Femur (tissue), 1 donor: ENCODE measurements at regions not wholly inside any gene's neighbourhood (a gene's known extent, or its start where the extent isn't known, plus 50 kb on each side); places are given as distances from the start of the nearest gene placed in this dataset.

Source experiments
- DNase-seq: peaks from one replicate; pipeline ENCODE4 v3.0.0-alpha.2; 2017

GRCh38 chr2:107242811-107243210, 356.8 kb upstream of the ST6GAL2 start:
- no peak for DNase-seq

- no peak for DNase-seq
Measured at GRCh38 chr2:107248932-107249331, 363.0 kb upstream of the ST6GAL2 start.

GRCh38 chr2:107255744-107256143, 369.8 kb upstream of the ST6GAL2 start:
- DNase-seq: no peak

- no peak for DNase-seq
Measured at GRCh38 chr2:107258531-107259407, 372.8 kb upstream of the ST6GAL2 start.

GRCh38 chr2:107259408-107260195, 373.6 kb upstream of the ST6GAL2 start:
- no peak for DNase-seq

GRCh38 chr2:107263628-107264027, 377.7 kb upstream of the ST6GAL2 start:
- no peak for DNase-seq

- DNase-seq: no peak
Measured at GRCh38 chr2:107264184-107264583, 378.2 kb upstream of the ST6GAL2 start.

GRCh38 chr2:107266555-107266954, 380.6 kb upstream of the ST6GAL2 start:
- DNase-seq: no peak

GRCh38 chr2:107267086-107267485, 381.1 kb upstream of the ST6GAL2 start:
- no peak for DNase-seq

- DNase-seq: no peak
Measured at GRCh38 chr2:107276034-107276433, 390.1 kb upstream of the ST6GAL2 start.

GRCh38 chr2:107278672-107279071, 392.7 kb upstream of the ST6GAL2 start:
- DNase-seq: no peak

- DNase-seq: no peak
Measured at GRCh38 chr2:107281637-107282036, 395.7 kb upstream of the ST6GAL2 start.

GRCh38 chr2:107282135-107282534, 396.2 kb upstream of the ST6GAL2 start:
- DNase-seq: no peak

- no peak for DNase-seq
Measured at GRCh38 chr2:107285621-107286299, 399.8 kb upstream of the ST6GAL2 start.

GRCh38 chr2:107290041-107290440, 404.1 kb upstream of the ST6GAL2 start:
- no peak for DNase-seq

- no peak for DNase-seq
Measured at GRCh38 chr2:107303964-107304363, 418.0 kb upstream of the ST6GAL2 start.

- no peak for DNase-seq
Measured at GRCh38 chr2:107305966-107306365, 420.0 kb upstream of the ST6GAL2 start.

- DNase-seq: no peak
Measured at GRCh38 chr2:107306881-107307280, 420.9 kb upstream of the ST6GAL2 start.

- no peak for DNase-seq
Measured at GRCh38 chr2:107308835-107309234, 422.9 kb upstream of the ST6GAL2 start.

GRCh38 chr2:107312240-107312639, 426.3 kb upstream of the ST6GAL2 start:
- DNase-seq: no peak

- DNase-seq: no peak
Measured at GRCh38 chr2:107313316-107313715, 427.3 kb upstream of the ST6GAL2 start.

GRCh38 chr2:107320881-107321280, 434.9 kb upstream of the ST6GAL2 start:
- DNase-seq: no peak

- no peak for DNase-seq
Measured at GRCh38 chr2:107322416-107322815, 436.4 kb upstream of the ST6GAL2 start.
